ENCODE measurements at regions not wholly inside any gene's neighbourhood (a gene's known extent, or its start where the extent isn't known, plus 50 kb on each side); places are given as distances from the start of the nearest gene placed in this dataset.

- TF ChIP-seq CTCF (IDR thresholded peaks at IDR 0.05) (no peak), POLR2A (IDR thresholded peaks at IDR 0.05) (no peak)
Measured at GRCh38 chr1:192513196-192513595, 62.4 kb upstream of the RGS1 start.
